HCEC 1CT (cell line): ENCODE measurements at regions not wholly inside any gene's neighbourhood (a gene's known extent, or its start where the extent isn't known, plus 50 kb on each side); places are given as distances from the start of the nearest gene placed in this dataset.

ENCODE experiments used
- DNase-seq: peaks from one replicate; pipeline ENCODE4 v3.0.0-alpha.2; 2017

GRCh38 chr13:64362564-64362963 lies 2867.6 kb downstream of the PCDH9 start:
- DNase-seq = no peak

- no peak for DNase-seq
These were observed 2882.5 kb downstream of the PCDH9 start for GRCh38 chr13:64347664-64348063.

- no peak for DNase-seq
These were observed 2890.6 kb downstream of the PCDH9 start for GRCh38 chr13:64339373-64340063.

- DNase-seq = no peak
These were observed 2891.5 kb downstream of the PCDH9 start for GRCh38 chr13:64338671-64339070.

- DNase-seq = no peak
These were observed 2896.2 kb downstream of the PCDH9 start for GRCh38 chr13:64333888-64334287.

GRCh38 chr13:64332048-64332447 lies 2898.1 kb downstream of the PCDH9 start:
- no peak for DNase-seq

GRCh38 chr13:64327505-64328194 lies 2902.5 kb downstream of the PCDH9 start:
- DNase-seq = no peak

- no peak for DNase-seq
These were observed 2898.7 kb upstream of the PCDH20 start for GRCh38 chr13:64314331-64314730.

GRCh38 chr13:64311948-64312347 lies 2896.3 kb upstream of the PCDH20 start:
- DNase-seq = no peak

GRCh38 chr13:64311112-64311511 lies 2895.5 kb upstream of the PCDH20 start:
- no peak for DNase-seq

- no peak for DNase-seq
These were observed 2889.6 kb upstream of the PCDH20 start for GRCh38 chr13:64305246-64305645.

GRCh38 chr13:64300239-64300638 lies 2884.6 kb upstream of the PCDH20 start:
- DNase-seq = no peak

GRCh38 chr13:64293923-64294322 lies 2878.3 kb upstream of the PCDH20 start:
- no peak for DNase-seq

- no peak for DNase-seq
These were observed 2874.1 kb upstream of the PCDH20 start for GRCh38 chr13:64289702-64290101.

GRCh38 chr13:64283926-64284325 lies 2868.3 kb upstream of the PCDH20 start:
- DNase-seq = no peak

GRCh38 chr13:64278493-64278892 lies 2862.8 kb upstream of the PCDH20 start:
- DNase-seq = no peak

GRCh38 chr13:64277097-64277496 lies 2861.4 kb upstream of the PCDH20 start:
- no peak for DNase-seq

GRCh38 chr13:64276232-64276631 lies 2860.6 kb upstream of the PCDH20 start:
- no peak for DNase-seq

- DNase-seq = no peak
These were observed 2859.0 kb upstream of the PCDH20 start for GRCh38 chr13:64274481-64275217.

GRCh38 chr13:64273780-64274179 lies 2858.1 kb upstream of the PCDH20 start:
- DNase-seq = no peak

- no peak for DNase-seq
These were observed 2857.0 kb upstream of the PCDH20 start for GRCh38 chr13:64272681-64273080.

- DNase-seq = no peak
These were observed 2850.4 kb upstream of the PCDH20 start for GRCh38 chr13:64266024-64266423.

GRCh38 chr13:64263285-64263684 lies 2847.6 kb upstream of the PCDH20 start:
- no peak for DNase-seq

GRCh38 chr13:64256751-64257150 lies 2841.1 kb upstream of the PCDH20 start:
- DNase-seq = no peak
